ENCODE measurements at regions not wholly inside any gene's neighbourhood (a gene's known extent, or its start where the extent isn't known, plus 50 kb on each side); places are given as distances from the start of the nearest gene placed in this dataset.

- DNase-seq (no peak), ATAC-seq (no peak)
- Histone ChIP-seq H3K36me3 (no peaks in the 10 kb centered on the region), H3K27me3 (no peaks in the 10 kb centered on the region), H3K4me1 (no peaks in the 10 kb centered on the region), H3K9me3 (no peaks in the 10 kb centered on the region), H3K4me3 (no peak overlapping the region), H3K27ac (no peak overlapping the region)
- 64% methylated on average over 3 of the region's 4 CpGs for WGBS (ENCODE audit: insufficient coverage, low coverage, low lambda C conversion rate, missing lambda C conversion rate)
- intact Hi-C loops (cut with DNase I): no loop called here
- TF ChIP-seq POLR2A (IDR thresholded peaks at IDR 0.05) (no peak), CTCF (IDR thresholded peaks at IDR 0.05) (no peak)
Measured at GRCh38 chr13:40103864-40104263, 448.4 kb downstream of the COG6 start.

DNA sequence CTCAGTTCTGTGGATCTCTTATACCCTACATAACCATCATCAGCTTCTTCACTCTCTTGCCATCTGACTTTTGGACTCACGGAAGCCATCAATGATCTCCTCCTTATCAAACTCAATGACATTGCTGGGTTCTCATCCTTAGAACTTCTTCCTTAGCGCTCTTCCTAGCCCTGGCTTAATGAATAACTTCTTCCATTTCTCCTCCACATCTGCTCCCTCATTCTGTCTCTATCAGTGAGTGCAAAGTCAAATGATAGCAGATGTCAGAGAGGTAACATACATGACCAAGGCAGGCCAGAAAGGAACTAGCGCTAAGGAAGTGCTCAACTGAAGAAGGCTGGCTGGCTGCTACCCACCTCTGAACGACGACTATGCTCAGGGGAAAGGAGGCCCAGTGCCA, 449.8 kb downstream of the COG6 start:
- 95% methylated on average over 5 of the region's 5 CpGs for WGBS (ENCODE audit: insufficient coverage, low coverage, low lambda C conversion rate, missing lambda C conversion rate)

DNA sequence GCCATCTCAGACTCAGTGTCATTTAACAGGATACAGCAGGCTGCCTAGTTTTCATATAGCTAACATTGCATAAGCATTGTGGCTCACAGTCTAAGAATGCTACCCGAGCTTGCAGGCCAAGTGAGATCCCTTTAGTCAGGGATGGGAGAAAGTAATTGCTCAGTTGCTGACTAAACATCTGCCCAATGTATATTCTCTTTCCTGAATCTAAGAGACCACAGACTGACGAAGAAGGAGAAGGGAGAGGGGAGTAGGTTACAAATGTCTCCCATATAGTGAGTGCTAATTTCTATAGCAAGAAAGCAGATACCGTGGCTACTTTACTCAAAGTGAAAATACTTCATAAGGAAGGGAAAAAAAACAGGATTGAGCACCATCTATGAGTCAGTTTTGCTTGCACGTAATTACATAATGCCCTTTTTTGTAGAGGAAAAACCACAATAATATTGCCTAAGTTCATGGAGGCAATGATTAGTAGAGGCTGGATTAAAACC, 453.9 kb downstream of the COG6 start:
- no peak for DNase-seq

More for the DNA sequence above, 449.8 kb downstream of the COG6 start:
- Histone ChIP-seq H3K27me3 (no peaks in the 10 kb centered on the region), H3K4me1 (no peaks in the 10 kb centered on the region), H3K4me3 (no peak overlapping the region), H3K27ac (no peak overlapping the region), H3K36me3 (no peaks in the 10 kb centered on the region), H3K9me3 (no peaks in the 10 kb centered on the region)
- intact Hi-C loops (cut with DNase I): no loop called here
- no peak for DNase-seq
- ATAC-seq: no peak
- TF ChIP-seq POLR2A (IDR thresholded peaks at IDR 0.05): no peak
- TF ChIP-seq CTCF (IDR thresholded peaks at IDR 0.05): no peak

DNA sequence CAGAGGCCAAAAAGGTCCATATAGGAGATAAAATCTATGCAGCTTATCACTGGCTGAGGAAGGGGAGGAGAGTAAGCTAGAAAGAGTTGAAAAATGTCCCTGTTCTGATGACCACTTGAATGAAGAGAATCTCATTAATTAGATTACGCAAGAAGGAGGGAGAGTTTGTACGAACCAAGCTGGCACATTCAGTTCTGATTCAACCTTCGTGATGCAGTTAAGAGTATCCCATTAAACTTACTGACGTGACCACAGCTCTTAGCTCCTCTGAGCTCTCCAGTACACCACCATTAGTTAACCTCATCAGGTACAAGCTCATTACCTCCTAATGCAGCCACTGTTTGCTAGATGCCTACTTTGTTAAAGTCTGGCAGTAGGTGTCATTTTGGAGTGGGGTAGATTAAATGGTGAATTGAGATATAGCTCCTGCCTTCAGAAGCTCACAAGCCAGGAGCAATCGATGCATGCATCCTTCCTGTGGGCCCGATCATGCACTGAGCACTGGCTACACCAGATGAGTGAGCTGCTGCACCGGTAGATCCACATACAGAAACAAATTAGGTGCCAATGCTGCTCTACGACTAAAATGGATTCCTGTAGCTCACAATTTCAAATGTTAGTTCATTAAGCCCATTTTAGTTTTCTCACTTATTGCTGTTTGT, 458.3 kb downstream of the COG6 start:
- Histone ChIP-seq H3K27ac (no peak overlapping the region), H3K27me3 (no peaks in the 10 kb centered on the region), H3K4me3 (no peak overlapping the region), H3K36me3 (no peaks in the 10 kb centered on the region), H3K9me3 (no peaks in the 10 kb centered on the region), H3K4me1 (peaks cover 0 to 6% (median 3%) of the 10 kb centered on the region in 4 donors)
- intact Hi-C loops (cut with DNase I): no loop called here
- ATAC-seq (no peak), DNase-seq (no peak)
- TF ChIP-seq POLR2A (IDR thresholded peaks at IDR 0.05): no peak
- TF ChIP-seq CTCF (IDR thresholded peaks at IDR 0.05): no peak
- 82% methylated on average over 7 of the region's 8 CpGs for WGBS (ENCODE audit: insufficient coverage, low coverage, low lambda C conversion rate, missing lambda C conversion rate)

More for the DNA sequence above, 453.9 kb downstream of the COG6 start:
- no peaks in the 10 kb centered on the region for H3K9me3 ChIP-seq
- intact Hi-C loops (cut with DNase I): no loop called here
- no peak for ATAC-seq
- no peaks in the 10 kb centered on the region for H3K36me3 ChIP-seq
- H3K27ac ChIP-seq: no peak overlapping the region
- peaks cover 0 to 2% (median 0%) of the 10 kb centered on the region in 4 donors for H3K4me1 ChIP-seq
- WGBS (ENCODE audit: insufficient coverage, low coverage, low lambda C conversion rate, missing lambda C conversion rate): 53% methylated on average over 4 of the region's 4 CpGs
- no peaks in the 10 kb centered on the region for H3K27me3 ChIP-seq
- H3K4me3 ChIP-seq: no peak overlapping the region
- no peak for TF ChIP-seq POLR2A (IDR thresholded peaks at IDR 0.05)
- no peak for TF ChIP-seq CTCF (IDR thresholded peaks at IDR 0.05)

Data from right lobe of liver (tissue), 6 donors.